Lung (tissue), 11 donors: ENCODE measurements at regions not wholly inside any gene's neighbourhood (a gene's known extent, or its start where the extent isn't known, plus 50 kb on each side); places are given as distances from the start of the nearest gene placed in this dataset.

Experiments
- ATAC-seq: fragments of 200-7000 bp; cut with Tn5 transposase; one replicate; pipeline ENCODE4 v1.9.1; 2020; ENCODE audit warnings: moderate number of reproducible peaks; ENCODE audit not compliant: insufficient read depth, low FRiP score
- DNase-seq, 3 donors: peaks; one replicate each; pipeline ENCODE4 v3.0.0-alpha.2; 2013 to 2017
- H3K27ac ChIP-seq, 2 donors: one replicate each; pipeline ENCODE4 v1.5.1; 2013; ENCODE audit warnings: mild to moderate bottlenecking in 2 of 2, moderate library complexity in 2 of 2, control low read depth in 1 of 2, inconsistent platforms in 1 of 2, low read depth in 1 of 2, low read length in 1 of 2
- H3K27me3 ChIP-seq, 3 donors: one replicate each; pipeline ENCODE4 v1.5.1; 2013; ENCODE audit warnings: low read length in 2 of 3; ENCODE audit not compliant: control insufficient read depth in 3 of 3, insufficient read depth in 3 of 3
- H3K36me3 ChIP-seq, 4 donors: one replicate each; pipeline ENCODE4 v1.5.1; 2013; ENCODE audit warnings: low read length in 4 of 4, mild to moderate bottlenecking in 1 of 4, moderate library complexity in 1 of 4; ENCODE audit not compliant: control insufficient read depth in 4 of 4, insufficient read depth in 4 of 4
- H3K4me1 ChIP-seq, 5 donors: one replicate each; pipeline ENCODE4 v1.5.1; 2013; ENCODE audit warnings: low read length in 5 of 5, mild to moderate bottlenecking in 2 of 5, moderate library complexity in 1 of 5; ENCODE audit not compliant: control insufficient read depth in 5 of 5, insufficient read depth in 5 of 5
- H3K4me3 ChIP-seq: one replicate; pipeline ENCODE4 v1.5.1; 2013; ENCODE audit warnings: mild to moderate bottlenecking, control low read depth, moderate library complexity
- H3K9ac ChIP-seq, 2 donors: one replicate each; pipeline ENCODE4 v1.5.1; 2013; ENCODE audit warnings: low read length in 2 of 2, control low read depth in 1 of 2; ENCODE audit not compliant: insufficient read depth in 1 of 2
- H3K9me3 ChIP-seq, 4 donors: one replicate each; pipeline ENCODE4 v1.5.1; 2013; ENCODE audit warnings: low read length in 3 of 4, mild to moderate bottlenecking in 1 of 4, moderate library complexity in 1 of 4; ENCODE audit not compliant: control insufficient read depth in 4 of 4, insufficient read depth in 3 of 4
- WGBS, 2 donors: extraction: QIAGEN DNeasy Blood & Tissue Kit; methylation state at CpG; one replicate each; pipeline ENCODE4 v1.1.7; 2013; 5-methylcytosine and 5-hydroxymethylcytosine counted together
- TF ChIP-seq, protein P1 (sequence below): IDR thresholded peaks from 2 replicates; pipeline ENCODE4 v1.5.1; 2012; ENCODE audit warnings: mild to moderate bottlenecking; ENCODE audit errors: control extremely low read depth, extremely low read depth
- donor health status: control.
- donor health status: control.
- donor health status: Bipolar disorder and iron deficiency.
- donor health status: healthy.
- donor health status: DM: yes; HTN: yes; CAD: no.

DNA sequence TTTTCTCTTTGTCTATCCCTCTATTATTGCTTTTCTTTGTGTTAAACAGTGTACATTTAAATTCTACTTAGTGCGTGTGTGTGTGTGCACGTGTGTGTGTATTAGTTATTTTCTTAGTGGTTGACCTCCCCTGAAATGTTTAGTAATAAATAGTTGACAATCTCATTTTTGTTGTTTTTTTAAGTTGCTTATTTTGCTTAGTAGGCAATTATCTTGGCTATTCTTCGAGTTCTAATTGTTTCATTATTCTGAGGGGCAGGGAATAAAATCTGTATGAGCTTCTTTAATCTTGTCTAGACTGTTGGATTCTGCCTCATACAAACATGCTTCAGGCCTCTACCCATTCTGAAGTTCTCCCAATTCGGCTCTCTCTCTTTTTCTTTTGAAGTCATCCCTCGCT lies 1169.0 kb upstream of the ATXN8OS start:
- TF ChIP-seq, protein P1, sequence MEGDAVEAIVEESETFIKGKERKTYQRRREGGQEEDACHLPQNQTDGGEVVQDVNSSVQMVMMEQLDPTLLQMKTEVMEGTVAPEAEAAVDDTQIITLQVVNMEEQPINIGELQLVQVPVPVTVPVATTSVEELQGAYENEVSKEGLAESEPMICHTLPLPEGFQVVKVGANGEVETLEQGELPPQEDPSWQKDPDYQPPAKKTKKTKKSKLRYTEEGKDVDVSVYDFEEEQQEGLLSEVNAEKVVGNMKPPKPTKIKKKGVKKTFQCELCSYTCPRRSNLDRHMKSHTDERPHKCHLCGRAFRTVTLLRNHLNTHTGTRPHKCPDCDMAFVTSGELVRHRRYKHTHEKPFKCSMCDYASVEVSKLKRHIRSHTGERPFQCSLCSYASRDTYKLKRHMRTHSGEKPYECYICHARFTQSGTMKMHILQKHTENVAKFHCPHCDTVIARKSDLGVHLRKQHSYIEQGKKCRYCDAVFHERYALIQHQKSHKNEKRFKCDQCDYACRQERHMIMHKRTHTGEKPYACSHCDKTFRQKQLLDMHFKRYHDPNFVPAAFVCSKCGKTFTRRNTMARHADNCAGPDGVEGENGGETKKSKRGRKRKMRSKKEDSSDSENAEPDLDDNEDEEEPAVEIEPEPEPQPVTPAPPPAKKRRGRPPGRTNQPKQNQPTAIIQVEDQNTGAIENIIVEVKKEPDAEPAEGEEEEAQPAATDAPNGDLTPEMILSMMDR = no peak
- Histone ChIP-seq H3K9ac (no peak overlapping the region), H3K27me3 (no peaks in the 10 kb centered on the region), H3K4me1 (no peaks in the 10 kb centered on the region), H3K4me3 (no peak overlapping the region), H3K9me3 (no peaks in the 10 kb centered on the region), H3K36me3 (no peaks in the 10 kb centered on the region), H3K27ac (no peak overlapping the region)
- no peak for ATAC-seq
- DNase-seq = no peak
- WGBS, 2 donors = 80 to 83% methylated on average over 5 of the region's 5 CpGs

DNA sequence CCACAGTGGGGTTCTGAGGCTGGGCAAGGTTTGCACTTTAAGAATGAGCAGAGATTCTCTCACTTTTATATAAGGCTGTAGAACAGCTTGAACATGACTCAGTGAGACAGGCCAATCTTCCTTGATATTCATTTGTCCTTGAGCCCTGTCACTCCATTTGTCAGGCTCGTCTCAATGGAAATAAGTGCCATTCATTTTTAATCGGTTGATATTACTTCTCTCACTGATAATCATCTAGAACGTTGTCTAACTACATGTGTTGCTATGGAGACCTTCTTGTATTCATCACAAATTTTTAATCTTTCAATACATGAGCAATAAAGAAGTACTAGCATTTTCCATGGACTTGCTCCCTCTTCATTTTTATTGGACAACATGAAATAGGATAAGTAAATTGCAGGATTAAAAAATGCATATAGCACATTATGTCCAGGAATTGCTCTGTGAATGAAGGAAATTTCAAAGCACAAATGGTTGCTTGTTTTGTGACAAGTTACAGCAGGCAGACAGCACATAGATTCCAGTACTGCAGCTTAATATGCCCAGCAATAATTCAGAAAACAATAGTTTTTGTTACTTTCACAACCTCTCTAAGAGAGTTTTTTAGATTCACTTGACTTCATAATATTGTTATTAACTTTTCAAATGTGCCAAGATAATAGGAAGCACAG lies 1178.4 kb upstream of the ATXN8OS start:
- TF ChIP-seq, protein P1 = no peak
- no peaks in the 10 kb centered on the region for H3K4me1 ChIP-seq
- H3K36me3 ChIP-seq = no peaks in the 10 kb centered on the region
- no peak for ATAC-seq
- WGBS, 2 donors = 60 to 74% methylated on average over 3 of the region's 3 CpGs
- H3K27ac ChIP-seq = no peak overlapping the region
- H3K9ac ChIP-seq = no peak overlapping the region
- no peaks in the 10 kb centered on the region for H3K27me3 ChIP-seq
- peak; percentile 11 to 62 (median 53) for DNase-seq
- no peaks in the 10 kb centered on the region for H3K9me3 ChIP-seq
- no peak overlapping the region for H3K4me3 ChIP-seq

DNA sequence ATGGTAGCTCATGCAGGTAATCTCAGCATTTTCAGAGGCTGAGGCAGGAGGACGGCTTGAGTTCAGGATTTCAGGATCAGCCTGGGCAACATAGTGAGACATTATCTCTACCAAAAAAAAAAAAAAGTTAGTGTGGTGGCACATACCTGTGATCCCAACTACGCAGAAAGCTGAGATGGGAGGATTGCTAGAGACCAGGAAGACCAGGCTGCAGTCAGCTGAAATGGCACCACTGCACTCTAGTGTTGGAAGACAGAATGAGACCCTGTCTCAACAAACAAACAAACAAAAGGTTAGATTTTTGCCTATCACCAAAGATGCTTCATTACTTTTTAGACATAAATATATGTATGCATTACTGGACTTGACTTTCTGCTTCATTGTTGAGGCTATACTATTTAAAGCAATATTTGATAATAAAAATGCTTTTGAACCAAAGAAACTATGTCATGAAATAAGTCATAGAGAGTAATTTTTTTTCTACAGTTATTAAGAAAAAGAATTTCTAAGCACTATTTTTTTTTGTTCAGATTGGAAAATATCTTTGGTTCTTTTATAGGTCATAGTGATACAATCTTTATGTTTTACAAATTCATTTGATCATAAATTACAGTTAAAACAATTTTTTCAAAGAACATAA lies 1180.1 kb upstream of the ATXN8OS start:
- TF ChIP-seq, protein P1 = no peak
- WGBS, 2 donors = 45 to 52% methylated on average over 2 of the region's 2 CpGs
- H3K9ac ChIP-seq = no peak overlapping the region
- ATAC-seq (no peak), DNase-seq (peak; percentile 11 to 36 (median 31))
- H3K27me3 ChIP-seq = no peaks in the 10 kb centered on the region
- no peaks in the 10 kb centered on the region for H3K9me3 ChIP-seq
- H3K4me1 ChIP-seq = no peaks in the 10 kb centered on the region
- H3K27ac ChIP-seq = no peak overlapping the region
- H3K36me3 ChIP-seq = no peaks in the 10 kb centered on the region
- H3K4me3 ChIP-seq = no peak overlapping the region
